ENCODE measurements at regions not wholly inside any gene's neighbourhood (a gene's known extent, or its start where the extent isn't known, plus 50 kb on each side); places are given as distances from the start of the nearest gene placed in this dataset.

DNA sequence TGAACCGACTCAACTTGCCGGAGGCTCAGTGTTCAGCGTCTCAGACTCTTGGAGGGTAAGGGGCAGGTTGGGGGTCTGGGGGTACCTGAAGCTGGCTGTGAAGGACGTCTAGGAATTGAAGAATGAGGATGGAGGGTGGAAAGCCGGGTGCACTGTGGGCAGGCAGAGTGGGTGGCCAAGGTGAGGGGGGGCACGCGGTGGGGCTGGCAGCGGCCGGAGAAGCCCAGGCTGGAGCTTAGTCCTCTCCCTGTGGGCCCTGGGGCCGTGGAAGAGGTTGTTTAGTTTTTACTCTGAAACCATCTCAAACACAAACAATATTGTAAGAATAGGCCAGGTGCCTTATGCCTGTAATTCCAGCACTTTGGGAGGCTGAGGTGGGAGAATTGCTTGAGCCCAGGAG lies 83.4 kb downstream of the UNCX start:
- TF ChIP-seq, protein P1, sequence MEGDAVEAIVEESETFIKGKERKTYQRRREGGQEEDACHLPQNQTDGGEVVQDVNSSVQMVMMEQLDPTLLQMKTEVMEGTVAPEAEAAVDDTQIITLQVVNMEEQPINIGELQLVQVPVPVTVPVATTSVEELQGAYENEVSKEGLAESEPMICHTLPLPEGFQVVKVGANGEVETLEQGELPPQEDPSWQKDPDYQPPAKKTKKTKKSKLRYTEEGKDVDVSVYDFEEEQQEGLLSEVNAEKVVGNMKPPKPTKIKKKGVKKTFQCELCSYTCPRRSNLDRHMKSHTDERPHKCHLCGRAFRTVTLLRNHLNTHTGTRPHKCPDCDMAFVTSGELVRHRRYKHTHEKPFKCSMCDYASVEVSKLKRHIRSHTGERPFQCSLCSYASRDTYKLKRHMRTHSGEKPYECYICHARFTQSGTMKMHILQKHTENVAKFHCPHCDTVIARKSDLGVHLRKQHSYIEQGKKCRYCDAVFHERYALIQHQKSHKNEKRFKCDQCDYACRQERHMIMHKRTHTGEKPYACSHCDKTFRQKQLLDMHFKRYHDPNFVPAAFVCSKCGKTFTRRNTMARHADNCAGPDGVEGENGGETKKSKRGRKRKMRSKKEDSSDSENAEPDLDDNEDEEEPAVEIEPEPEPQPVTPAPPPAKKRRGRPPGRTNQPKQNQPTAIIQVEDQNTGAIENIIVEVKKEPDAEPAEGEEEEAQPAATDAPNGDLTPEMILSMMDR (IDR thresholded peaks at IDR 0.05; ENCODE audit: borderline replicate concordance, extremely low read depth, low read length, poor library complexity, severe bottlenecking) = no peak
- no peak for TF ChIP-seq EZH2 (IDR thresholded peaks at IDR 0.05; ENCODE audit: borderline replicate concordance, low read depth, low read length, severe bottlenecking)

Measured in DND-41 (cell line).